Breast epithelium (tissue), 3 donors: ENCODE measurements at regions not wholly inside any gene's neighbourhood (a gene's known extent, or its start where the extent isn't known, plus 50 kb on each side); places are given as distances from the start of the nearest gene placed in this dataset.

Source experiments
- CTCF ChIP-seq, 3 donors: fragments of 450-650 bp; IDR thresholded peaks; one replicate each; pipeline ENCODE4 v1.5.1; 2016 to 2017; ENCODE audit warnings: antibody characterized with exemption in 3 of 3, mild to moderate bottlenecking in 3 of 3, moderate library complexity in 3 of 3
- POLR2A ChIP-seq: fragments of 450-650 bp; IDR thresholded peaks from one replicate; pipeline ENCODE4 v1.6.1; 2016; ENCODE audit warnings: antibody characterized with exemption, mild to moderate bottlenecking, moderate library complexity
- POLR2AphosphoS5 ChIP-seq, 3 donors: sonication (generic); formaldehyde crosslinking; IDR thresholded peaks; one replicate each; pipeline ENCODE4 v1.6.1; 2017; ENCODE audit warnings: antibody characterized with exemption in 3 of 3

- TF ChIP-seq POLR2AphosphoS5 (IDR thresholded peaks at IDR 0.05) (no peak), CTCF (IDR thresholded peaks at IDR 0.05) (no peak), POLR2A (no peak)
Observed at GRCh38 chr5:25995209-25995608, 1043.2 kb downstream of the CDH9 start.
